Peyer's patch (tissue), 4 donors: ENCODE measurements at regions not wholly inside any gene's neighbourhood (a gene's known extent, or its start where the extent isn't known, plus 50 kb on each side); places are given as distances from the start of the nearest gene placed in this dataset.

Source experiments
- POLR2A ChIP-seq, 2 donors: fragments of 450-650 bp; IDR thresholded peaks; one replicate each; pipeline ENCODE4 v1.5.1; 2017; ENCODE audit warnings: antibody characterized with exemption in 2 of 2, mild to moderate bottlenecking in 2 of 2, moderate library complexity in 2 of 2
- TF ChIP-seq, protein P1 (sequence below), 6 experiments: fragments of 450-650 bp in 4 of 6; fragments of 200-600 bp in 2 of 6; sonication (generic) in 1 of 6; IDR thresholded peaks; one replicate each; pipeline ENCODE4 v1.5.1; 2017 to 2019; ENCODE audit warnings: antibody characterized with exemption in 6 of 6, mild to moderate bottlenecking in 3 of 6, moderate library complexity in 1 of 6

- TF ChIP-seq, protein P1, sequence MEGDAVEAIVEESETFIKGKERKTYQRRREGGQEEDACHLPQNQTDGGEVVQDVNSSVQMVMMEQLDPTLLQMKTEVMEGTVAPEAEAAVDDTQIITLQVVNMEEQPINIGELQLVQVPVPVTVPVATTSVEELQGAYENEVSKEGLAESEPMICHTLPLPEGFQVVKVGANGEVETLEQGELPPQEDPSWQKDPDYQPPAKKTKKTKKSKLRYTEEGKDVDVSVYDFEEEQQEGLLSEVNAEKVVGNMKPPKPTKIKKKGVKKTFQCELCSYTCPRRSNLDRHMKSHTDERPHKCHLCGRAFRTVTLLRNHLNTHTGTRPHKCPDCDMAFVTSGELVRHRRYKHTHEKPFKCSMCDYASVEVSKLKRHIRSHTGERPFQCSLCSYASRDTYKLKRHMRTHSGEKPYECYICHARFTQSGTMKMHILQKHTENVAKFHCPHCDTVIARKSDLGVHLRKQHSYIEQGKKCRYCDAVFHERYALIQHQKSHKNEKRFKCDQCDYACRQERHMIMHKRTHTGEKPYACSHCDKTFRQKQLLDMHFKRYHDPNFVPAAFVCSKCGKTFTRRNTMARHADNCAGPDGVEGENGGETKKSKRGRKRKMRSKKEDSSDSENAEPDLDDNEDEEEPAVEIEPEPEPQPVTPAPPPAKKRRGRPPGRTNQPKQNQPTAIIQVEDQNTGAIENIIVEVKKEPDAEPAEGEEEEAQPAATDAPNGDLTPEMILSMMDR (IDR thresholded peaks at IDR 0.05): no peak
- no peak for TF ChIP-seq POLR2A (IDR thresholded peaks at IDR 0.05)
Measured at GRCh38 chr5:58357121-58357520, 102.8 kb downstream of the PLK2 start.
